ENCODE measurements at regions not wholly inside any gene's neighbourhood (a gene's known extent, or its start where the extent isn't known, plus 50 kb on each side); places are given as distances from the start of the nearest gene placed in this dataset.

GRCh38 chr5:71794061-71794695, 75.1 kb downstream of the CARTPT start:
- Mint-ChIP-seq H3K4me1 (peaks cover 7% of the 10 kb centered on the region), H3K9me3 (peaks cover 78% of the 10 kb centered on the region), H3K36me3 (ENCODE audit: low read depth) (peaks cover 19% of the 10 kb centered on the region), H3K27me3 (ENCODE audit: low read depth, poor library complexity) (peaks cover 1% of the 10 kb centered on the region), H3K4me3 (no peak overlapping the region), H3K27ac (no peak overlapping the region)
- no peak for TF ChIP-seq CTCF (IDR thresholded peaks at IDR 0.05)
- DNase-seq: no peak

- peaks cover 3% of the 10 kb centered on the region for H3K27me3 Mint-ChIP-seq (ENCODE audit: low read depth, poor library complexity)
- no peak for TF ChIP-seq CTCF (IDR thresholded peaks at IDR 0.05)
- no peak overlapping the region for H3K4me3 Mint-ChIP-seq
- peaks cover 9% of the 10 kb centered on the region for H3K4me1 Mint-ChIP-seq
- H3K27ac Mint-ChIP-seq: no peak overlapping the region
- H3K36me3 Mint-ChIP-seq (ENCODE audit: low read depth): no peaks in the 10 kb centered on the region
- H3K9me3 Mint-ChIP-seq: peaks cover 25% of the 10 kb centered on the region
- no peak for DNase-seq
Observed at GRCh38 chr5:71802673-71803072, 83.6 kb downstream of the CARTPT start.

GRCh38 chr5:71806711-71807110, 87.6 kb downstream of the CARTPT start:
- Mint-ChIP-seq H3K27ac (no peak overlapping the region), H3K36me3 (ENCODE audit: low read depth) (no peaks in the 10 kb centered on the region), H3K27me3 (ENCODE audit: low read depth, poor library complexity) (no peaks in the 10 kb centered on the region), H3K4me3 (no peak overlapping the region), H3K9me3 (no peaks in the 10 kb centered on the region), H3K4me1 (peaks cover 44% of the 10 kb centered on the region)
- no peak for TF ChIP-seq CTCF (IDR thresholded peaks at IDR 0.05)
- no peak for DNase-seq

- no peaks in the 10 kb centered on the region for H3K36me3 Mint-ChIP-seq (ENCODE audit: low read depth)
- H3K4me1 Mint-ChIP-seq: peaks cover 46% of the 10 kb centered on the region
- no peaks in the 10 kb centered on the region for H3K9me3 Mint-ChIP-seq
- DNase-seq: no peak
- no peaks in the 10 kb centered on the region for H3K27me3 Mint-ChIP-seq (ENCODE audit: low read depth, poor library complexity)
- no peak overlapping the region for H3K4me3 Mint-ChIP-seq
- no peak for TF ChIP-seq CTCF (IDR thresholded peaks at IDR 0.05)
- H3K27ac Mint-ChIP-seq: no peak overlapping the region
Observed at GRCh38 chr5:71807909-71808308, 88.8 kb downstream of the CARTPT start.

GRCh38 chr5:71809446-71809845, 90.4 kb downstream of the CARTPT start:
- DNase-seq: no peak
- no peaks in the 10 kb centered on the region for H3K36me3 Mint-ChIP-seq (ENCODE audit: low read depth)
- no peaks in the 10 kb centered on the region for H3K9me3 Mint-ChIP-seq
- H3K27me3 Mint-ChIP-seq (ENCODE audit: low read depth, poor library complexity): no peaks in the 10 kb centered on the region
- TF ChIP-seq CTCF (IDR thresholded peaks at IDR 0.05): no peak
- peaks cover 50% of the 10 kb centered on the region for H3K4me1 Mint-ChIP-seq
- H3K4me3 Mint-ChIP-seq: no peak overlapping the region
- no peak overlapping the region for H3K27ac Mint-ChIP-seq

- Mint-ChIP-seq H3K4me1 (peaks cover 50% of the 10 kb centered on the region), H3K27me3 (ENCODE audit: low read depth, poor library complexity) (no peaks in the 10 kb centered on the region), H3K27ac (peak overlapping the region; percentile 64), H3K36me3 (ENCODE audit: low read depth) (no peaks in the 10 kb centered on the region), H3K4me3 (peak overlapping the region; percentile 60), H3K9me3 (no peaks in the 10 kb centered on the region)
- no peak for TF ChIP-seq CTCF (IDR thresholded peaks at IDR 0.05)
- DNase-seq: peak; percentile 31
Observed at GRCh38 chr5:71810023-71810422, 90.9 kb downstream of the CARTPT start.

All from nephron progenitor cell (in vitro differentiated cells).